Cardiac fibroblast (primary cell): ENCODE measurements at regions not wholly inside any gene's neighbourhood (a gene's known extent, or its start where the extent isn't known, plus 50 kb on each side); places are given as distances from the start of the nearest gene placed in this dataset.

Source experiments
- DNase-seq, 2 donors: peaks; one replicate each; pipeline versions ENCODE4 v3.0.0 to v3.0.0-alpha.2; 2010; ENCODE audit warnings: low read depth in 2 of 2
- H3K4me3 ChIP-seq, 2 donors: replicated peaks in 1 of 2; 1 replicate in 1 of 2; 2 replicates in 1 of 2; pipeline ENCODE4 v1.5.1; 2011; ENCODE audit warnings: low read depth in 2 of 2, low read length in 2 of 2, mild to moderate bottlenecking in 2 of 2, moderate library complexity in 1 of 2
- TF ChIP-seq, protein P1 (sequence below): IDR thresholded peaks from one replicate; pipeline ENCODE4 v1.5.1; 2011; ENCODE audit warnings: low read depth, mild to moderate bottlenecking, low read length, inconsistent platforms

DNA sequence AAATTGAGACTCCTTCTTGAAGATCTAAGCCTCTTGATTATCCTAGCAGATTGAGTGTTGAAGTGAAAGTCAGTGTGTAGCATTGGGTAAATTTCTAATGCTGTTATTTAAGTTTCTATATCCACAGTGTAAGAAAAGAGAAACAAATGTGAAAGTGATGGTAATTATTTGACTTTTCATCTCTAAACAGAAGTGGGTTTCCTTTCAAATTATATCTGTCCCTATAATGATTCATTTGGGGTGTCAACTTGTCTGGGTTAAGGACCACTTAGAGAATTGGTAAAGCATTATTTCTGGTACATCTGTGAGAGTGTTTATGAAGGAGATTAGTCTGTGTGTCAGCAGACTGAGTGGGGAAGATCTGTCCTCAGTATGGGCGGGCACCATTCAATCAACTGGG, 133.0 kb upstream of the HMCN1 start:
- TF ChIP-seq, protein P1, sequence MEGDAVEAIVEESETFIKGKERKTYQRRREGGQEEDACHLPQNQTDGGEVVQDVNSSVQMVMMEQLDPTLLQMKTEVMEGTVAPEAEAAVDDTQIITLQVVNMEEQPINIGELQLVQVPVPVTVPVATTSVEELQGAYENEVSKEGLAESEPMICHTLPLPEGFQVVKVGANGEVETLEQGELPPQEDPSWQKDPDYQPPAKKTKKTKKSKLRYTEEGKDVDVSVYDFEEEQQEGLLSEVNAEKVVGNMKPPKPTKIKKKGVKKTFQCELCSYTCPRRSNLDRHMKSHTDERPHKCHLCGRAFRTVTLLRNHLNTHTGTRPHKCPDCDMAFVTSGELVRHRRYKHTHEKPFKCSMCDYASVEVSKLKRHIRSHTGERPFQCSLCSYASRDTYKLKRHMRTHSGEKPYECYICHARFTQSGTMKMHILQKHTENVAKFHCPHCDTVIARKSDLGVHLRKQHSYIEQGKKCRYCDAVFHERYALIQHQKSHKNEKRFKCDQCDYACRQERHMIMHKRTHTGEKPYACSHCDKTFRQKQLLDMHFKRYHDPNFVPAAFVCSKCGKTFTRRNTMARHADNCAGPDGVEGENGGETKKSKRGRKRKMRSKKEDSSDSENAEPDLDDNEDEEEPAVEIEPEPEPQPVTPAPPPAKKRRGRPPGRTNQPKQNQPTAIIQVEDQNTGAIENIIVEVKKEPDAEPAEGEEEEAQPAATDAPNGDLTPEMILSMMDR: no peak

DNA sequence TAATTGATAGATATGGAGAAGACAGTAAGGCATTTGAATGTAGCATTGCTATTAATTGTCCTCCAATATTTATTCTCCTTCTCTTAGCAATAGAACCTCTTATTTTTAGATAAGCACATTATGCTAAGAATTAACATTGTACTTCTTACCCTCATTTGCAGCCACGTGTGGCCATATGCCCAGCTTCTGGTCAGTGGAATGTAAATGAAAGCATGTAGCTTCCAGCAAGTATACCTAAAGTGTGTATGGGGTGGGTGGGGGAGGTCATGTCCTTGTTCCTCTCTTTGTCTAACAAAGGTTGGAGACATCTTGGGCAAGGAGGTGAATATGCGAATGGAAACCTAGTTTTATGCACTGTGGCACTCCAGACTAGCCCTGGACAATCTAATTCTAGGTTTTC, 133.6 kb upstream of the HMCN1 start:
- no peak for DNase-seq
- TF ChIP-seq, protein P1: no peak
- H3K4me3 ChIP-seq: no peak overlapping the region

More for the DNA sequence above, 133.0 kb upstream of the HMCN1 start:
- DNase-seq: no peak
- no peak overlapping the region for H3K4me3 ChIP-seq

DNA sequence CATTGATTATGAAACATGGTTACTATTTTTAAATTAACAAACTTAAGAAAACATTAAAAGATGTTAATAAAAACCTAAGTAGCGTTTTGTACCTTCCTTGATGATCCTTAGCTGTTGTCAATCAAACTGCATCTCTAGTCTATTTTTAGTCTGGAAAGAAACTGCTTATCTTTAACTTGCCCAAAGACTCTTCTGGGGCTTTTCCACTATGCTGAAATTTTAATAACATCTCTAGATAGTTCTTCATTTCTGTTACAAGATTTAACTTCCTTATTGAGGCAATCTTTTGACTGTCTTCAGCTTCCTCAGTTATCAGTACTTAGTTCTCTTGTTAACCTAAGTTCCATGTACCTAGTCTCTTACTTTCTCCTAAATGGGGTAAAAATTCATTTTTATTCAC, 135.9 kb upstream of the HMCN1 start:
- no peak overlapping the region for H3K4me3 ChIP-seq
- no peak for DNase-seq
- TF ChIP-seq, protein P1: no peak

DNA sequence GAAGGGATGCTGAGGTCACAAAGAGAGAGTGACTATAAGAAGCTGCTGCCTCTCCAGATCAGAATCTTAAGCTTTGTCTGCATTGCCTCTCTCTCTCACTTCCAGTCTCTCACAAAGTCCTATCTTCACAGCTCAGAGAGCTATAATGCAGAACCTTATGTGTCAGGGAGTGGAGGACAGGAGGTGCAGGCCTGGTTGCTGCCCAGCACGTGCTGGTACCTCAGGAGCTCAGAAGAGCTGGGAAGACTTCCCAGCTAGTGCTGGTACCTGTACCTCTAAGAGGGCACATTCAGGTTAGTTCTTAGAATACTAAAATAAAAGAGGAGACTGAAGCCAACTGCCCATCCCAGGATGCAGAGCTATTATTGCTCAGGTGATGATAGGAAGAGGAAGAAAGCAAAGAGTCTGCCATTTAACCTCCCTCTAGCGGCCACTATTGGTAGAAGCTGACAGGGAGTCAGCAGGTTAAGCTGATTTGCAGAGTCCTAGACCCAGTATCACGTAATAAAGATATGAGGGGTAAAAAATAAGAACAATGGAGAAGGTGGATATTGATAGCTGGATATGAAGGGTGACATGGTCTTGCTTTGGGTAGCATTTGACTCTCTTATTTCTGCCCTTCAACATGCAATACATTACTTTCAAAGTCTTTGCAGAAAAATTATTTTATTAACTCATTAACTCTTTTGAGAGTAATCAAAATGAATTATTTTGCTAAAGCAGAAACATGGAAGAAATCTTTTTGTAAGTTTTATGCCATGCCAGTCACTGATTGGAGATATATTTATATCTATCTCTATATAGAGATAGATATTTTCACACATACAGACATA, 138.1 kb upstream of the HMCN1 start:
- DNase-seq: peak; percentile 50 to 65
- TF ChIP-seq, protein P1: peak; percentile 79
- H3K4me3 ChIP-seq: no peak overlapping the region

DNA sequence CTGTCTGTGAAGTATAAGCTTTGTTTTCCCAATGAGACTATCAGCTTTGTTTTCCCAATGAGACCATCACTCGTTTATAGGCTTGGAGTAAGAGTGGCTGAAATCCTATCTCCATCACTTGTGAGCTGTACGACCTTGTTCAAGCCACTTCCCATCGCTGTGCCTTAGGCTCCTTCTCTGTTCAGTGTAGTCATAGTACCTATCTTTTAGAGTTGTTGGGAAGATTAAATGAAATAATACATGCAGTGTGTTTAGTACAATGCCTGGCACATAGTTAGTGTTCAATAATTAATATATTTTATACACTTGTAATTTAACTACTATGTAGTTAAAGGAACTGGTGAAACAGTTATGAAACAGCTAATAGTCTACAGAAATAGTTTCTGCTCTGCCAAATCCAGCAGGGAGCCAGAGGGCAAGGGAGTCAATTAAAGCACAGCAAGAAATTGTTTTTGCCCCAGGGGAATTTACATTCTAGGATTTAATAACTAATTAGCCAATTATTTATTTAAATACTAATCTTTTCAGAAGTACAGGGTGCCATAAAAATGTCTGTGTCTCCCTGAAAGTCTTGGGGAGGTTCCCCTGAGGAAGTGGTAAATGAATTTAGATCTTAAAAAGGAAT, 139.3 kb upstream of the HMCN1 start:
- no peak overlapping the region for H3K4me3 ChIP-seq
- no peak for DNase-seq
- TF ChIP-seq, protein P1: no peak

DNA sequence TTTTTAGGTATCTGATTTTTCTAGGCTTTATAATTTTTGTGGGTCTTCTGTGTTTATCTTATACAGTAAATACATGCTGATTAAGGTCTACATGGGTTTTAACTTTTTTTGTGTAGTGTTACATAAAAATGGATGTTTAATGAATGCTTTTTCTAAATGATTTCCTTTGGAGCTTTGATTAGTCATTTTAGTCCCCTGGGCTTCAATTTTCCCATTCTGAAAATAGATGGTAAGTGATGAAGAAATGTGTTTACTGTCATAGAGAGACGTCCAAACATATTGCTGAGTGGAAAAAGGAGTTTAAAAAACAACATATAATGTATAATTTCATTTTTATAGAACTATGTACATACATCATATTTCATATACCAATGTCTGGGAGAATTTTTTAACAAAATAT, 140.9 kb upstream of the HMCN1 start:
- DNase-seq: peak in 1 of 2 donors; percentile 56
- TF ChIP-seq, protein P1: no peak
- H3K4me3 ChIP-seq: no peak overlapping the region
